ENCODE measurements at regions not wholly inside any gene's neighbourhood (a gene's known extent, or its start where the extent isn't known, plus 50 kb on each side); places are given as distances from the start of the nearest gene placed in this dataset.

DNA sequence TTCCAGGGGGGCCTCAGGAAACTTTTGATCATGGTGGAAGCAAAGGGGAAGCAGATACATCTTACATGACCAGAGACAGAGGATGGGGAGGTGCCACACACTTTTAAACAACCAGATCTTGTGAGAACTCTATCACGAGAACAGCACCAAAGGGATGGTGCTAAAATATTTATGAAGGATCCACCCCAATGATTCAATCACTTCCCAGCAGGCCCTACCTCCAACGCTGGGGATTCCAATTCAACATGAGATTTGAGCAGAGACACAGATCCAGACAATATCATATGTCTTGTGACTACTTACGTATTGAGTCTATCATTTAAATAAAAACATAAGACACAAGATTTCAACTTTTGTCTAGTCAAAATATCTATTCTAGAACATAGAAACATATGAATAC is 351.9 kb downstream of the EPM2A start:
- TF ChIP-seq, protein P1, sequence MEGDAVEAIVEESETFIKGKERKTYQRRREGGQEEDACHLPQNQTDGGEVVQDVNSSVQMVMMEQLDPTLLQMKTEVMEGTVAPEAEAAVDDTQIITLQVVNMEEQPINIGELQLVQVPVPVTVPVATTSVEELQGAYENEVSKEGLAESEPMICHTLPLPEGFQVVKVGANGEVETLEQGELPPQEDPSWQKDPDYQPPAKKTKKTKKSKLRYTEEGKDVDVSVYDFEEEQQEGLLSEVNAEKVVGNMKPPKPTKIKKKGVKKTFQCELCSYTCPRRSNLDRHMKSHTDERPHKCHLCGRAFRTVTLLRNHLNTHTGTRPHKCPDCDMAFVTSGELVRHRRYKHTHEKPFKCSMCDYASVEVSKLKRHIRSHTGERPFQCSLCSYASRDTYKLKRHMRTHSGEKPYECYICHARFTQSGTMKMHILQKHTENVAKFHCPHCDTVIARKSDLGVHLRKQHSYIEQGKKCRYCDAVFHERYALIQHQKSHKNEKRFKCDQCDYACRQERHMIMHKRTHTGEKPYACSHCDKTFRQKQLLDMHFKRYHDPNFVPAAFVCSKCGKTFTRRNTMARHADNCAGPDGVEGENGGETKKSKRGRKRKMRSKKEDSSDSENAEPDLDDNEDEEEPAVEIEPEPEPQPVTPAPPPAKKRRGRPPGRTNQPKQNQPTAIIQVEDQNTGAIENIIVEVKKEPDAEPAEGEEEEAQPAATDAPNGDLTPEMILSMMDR (IDR thresholded peaks at IDR 0.05; ENCODE audit: control extremely low read depth in 1 of 3, insufficient read depth in 1 of 3, low read depth in 1 of 3, low read length in 3 of 3): no peak
- TF ChIP-seq RAD21 (IDR thresholded peaks at IDR 0.05 in 1 of 2, conservative IDR thresholded peaks at IDR 0.05 in 1 of 2; ENCODE audit: low read depth in 2 of 2, low read length in 2 of 2): no peak
- TF ChIP-seq CBX8 (IDR thresholded peaks at IDR 0.05; ENCODE audit: borderline replicate concordance, low read depth, low read length): no peak

Data from H1 (cell line).